ENCODE measurements at regions not wholly inside any gene's neighbourhood (a gene's known extent, or its start where the extent isn't known, plus 50 kb on each side); places are given as distances from the start of the nearest gene placed in this dataset.

DNA sequence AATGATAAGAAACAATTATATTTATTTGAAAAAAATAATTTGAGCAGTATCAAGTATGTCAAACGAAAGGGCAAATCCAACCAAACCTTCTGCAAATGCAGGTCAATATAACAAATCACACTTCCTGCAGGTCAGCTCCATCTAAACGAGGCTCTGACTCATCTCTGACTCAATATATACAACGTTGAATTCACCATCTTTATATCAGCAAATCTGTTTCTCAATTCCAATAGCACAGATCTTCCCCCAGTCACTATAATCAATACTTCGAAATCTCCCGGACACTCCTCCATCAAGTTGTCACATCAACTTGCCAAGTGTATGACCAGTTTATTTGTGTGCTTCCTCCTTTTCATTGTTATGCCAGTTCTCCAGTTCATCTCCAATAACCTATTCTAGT, 388.9 kb downstream of the ZEB2 start:
- TF ChIP-seq CTCF (IDR thresholded peaks at IDR 0.05; ENCODE audit: insufficient read depth, low read length, poor library complexity, severe bottlenecking) (no peak), EZH2phosphoT487 (conservative IDR thresholded peaks at IDR 0.05; ENCODE audit: low read length) (no peak)

All from SU-DHL-6 (cell line).